WTC11 (cell line): ENCODE measurements at regions not wholly inside any gene's neighbourhood (a gene's known extent, or its start where the extent isn't known, plus 50 kb on each side); places are given as distances from the start of the nearest gene placed in this dataset.

Experiments used
- ATAC-seq: fragments of 200-7000 bp; cut with Tn5 transposase; 2 replicates; pipeline ENCODE4 v1.10.0; 2021; ENCODE audit warnings: mild to moderate bottlenecking, moderate library complexity
- CTCF ChIA-PET: fragments of 300-600 bp; sonication (Branson Sonifier 250); formaldehyde crosslinking; loops from one replicate; lab custom pipeline; 2021; ENCODE audit warnings: antibody characterized with exemption; lab: Charles Lee
- POLR2A ChIA-PET: fragments of 350-600 bp; sonication (Branson Sonifier 250); formaldehyde crosslinking; loops from one replicate; lab custom pipeline; 2021; ENCODE audit warnings: antibody characterized with exemption; lab: Charles Lee
- DNase-seq: peaks from one replicate; pipeline ENCODE4 v3.0.0; 2021; ENCODE audit warnings: low spot score
- H3K27ac Mint-ChIP-seq: 2 replicates; pipeline ENCODE4 v1.8.0; 2021; ENCODE audit warnings: mixed read lengths
- H3K27me3 Mint-ChIP-seq: 2 replicates; pipeline ENCODE4 v1.8.0; 2021; ENCODE audit warnings: low read depth, mild to moderate bottlenecking, moderate library complexity, mixed read lengths
- H3K36me3 Mint-ChIP-seq: 2 replicates; pipeline ENCODE4 v1.8.0; 2021; ENCODE audit warnings: mixed read lengths
- H3K4me1 Mint-ChIP-seq: 2 replicates; pipeline ENCODE4 v1.8.0; 2022; ENCODE audit warnings: mixed read lengths
- H3K4me3 Mint-ChIP-seq: 2 replicates; pipeline ENCODE4 v1.8.0; 2021; ENCODE audit warnings: mild to moderate bottlenecking, moderate library complexity, mixed read lengths
- H3K9me3 Mint-ChIP-seq: 2 replicates; pipeline ENCODE4 v1.8.0; 2021; ENCODE audit warnings: mixed read lengths
- AFF4 ChIP-seq: sonication (generic); formaldehyde crosslinking; IDR thresholded peaks from 2 replicates; pipeline ENCODE4 v1.8.1; 2023; ENCODE audit warnings: mild to moderate bottlenecking, missing genetic modification reagents, borderline replicate concordance
- CREB1 ChIP-seq: sonication (generic); formaldehyde crosslinking; IDR thresholded peaks from 2 replicates; pipeline ENCODE4 v1.8.0; 2023; ENCODE audit warnings: mild to moderate bottlenecking, missing genetic modification reagents
- CTCF ChIP-seq: fragments of 200-600 bp; IDR thresholded peaks from 2 replicates; pipeline ENCODE4 v1.8.0; 2022; ENCODE audit warnings: antibody characterized with exemption
- FOXP1 ChIP-seq: sonication (generic); formaldehyde crosslinking; IDR thresholded peaks from 2 replicates; pipeline ENCODE4 v1.8.0; 2022; ENCODE audit warnings: missing genetic modification reagents, mild to moderate bottlenecking, moderate library complexity, borderline replicate concordance
- FOXP4 ChIP-seq: sonication (generic); formaldehyde crosslinking; IDR thresholded peaks from 2 replicates; pipeline ENCODE4 v1.8.0; 2022; ENCODE audit warnings: mild to moderate bottlenecking, missing genetic modification reagents
- NR1H2 ChIP-seq: sonication (generic); formaldehyde crosslinking; IDR thresholded peaks from 2 replicates; pipeline ENCODE4 v1.9.0; 2021; ENCODE audit warnings: mild to moderate bottlenecking, moderate library complexity, missing genetic modification reagents
- OVOL2 ChIP-seq: fragments of 250-450 bp; sonication (Bioruptor Pico); IDR thresholded peaks from 2 replicates; pipeline ENCODE4 v1.9.0; 2021; ENCODE audit warnings: mild to moderate bottlenecking, borderline replicate concordance
- PREB ChIP-seq: sonication (generic); formaldehyde crosslinking; IDR thresholded peaks from 2 replicates; pipeline ENCODE4 v1.8.1; 2022; ENCODE audit warnings: mild to moderate bottlenecking, missing genetic modification reagents, moderate library complexity, borderline replicate concordance
- PRRX2 ChIP-seq: fragments of 250-450 bp; sonication (Bioruptor Pico); IDR thresholded peaks from 2 replicates; pipeline ENCODE4 v1.8.0; 2021; ENCODE audit warnings: mild to moderate bottlenecking
- TCF7 ChIP-seq: sonication (generic); formaldehyde crosslinking; IDR thresholded peaks from 2 replicates; pipeline ENCODE4 v1.8.0; 2022; ENCODE audit warnings: mild to moderate bottlenecking, low read depth, missing genetic modification reagents, moderate library complexity
- TEAD4 ChIP-seq: sonication (generic); formaldehyde crosslinking; IDR thresholded peaks from 2 replicates; pipeline ENCODE4 v1.8.0; 2022; ENCODE audit warnings: mild to moderate bottlenecking, missing genetic modification reagents
- ZMAT4 ChIP-seq: fragments of 250-450 bp; sonication (Bioruptor Pico); IDR thresholded peaks from 2 replicates; pipeline ENCODE4 v1.9.0; 2021; ENCODE audit warnings: mild to moderate bottlenecking
- ZNF138 ChIP-seq: sonication (generic); formaldehyde crosslinking; conservative IDR thresholded peaks from 2 replicates; pipeline ENCODE4 v1.8.1; 2022; ENCODE audit warnings: mild to moderate bottlenecking, moderate library complexity, missing genetic modification reagents
- ZNF281 ChIP-seq: sonication (generic); formaldehyde crosslinking; IDR thresholded peaks from 2 replicates; pipeline ENCODE4 v1.8.0; 2023; ENCODE audit warnings: mild to moderate bottlenecking, missing genetic modification reagents
- ZNF396 ChIP-seq: fragments of 250-450 bp; sonication (Bioruptor Pico); IDR thresholded peaks from 2 replicates; pipeline ENCODE4 v1.8.0; 2021; ENCODE audit warnings: mild to moderate bottlenecking, moderate library complexity, borderline replicate concordance
- ZNF532 ChIP-seq: fragments of 250-450 bp; sonication (Bioruptor Pico); IDR thresholded peaks from 2 replicates; pipeline ENCODE4 v1.9.0; 2021; ENCODE audit warnings: mild to moderate bottlenecking, borderline replicate concordance

- ATAC-seq (no peak), DNase-seq (no peak)
- H3K4me1 Mint-ChIP-seq: 0 out of 2 replicates have a peak, but pooled peaks cover 3% of the 10 kb centered on the region
- POLR2A ChIA-PET: no interaction called here
- no peak overlapping the region for H3K4me3 Mint-ChIP-seq
- no peaks in the 10 kb centered on the region for H3K36me3 Mint-ChIP-seq
- TF ChIP-seq FOXP1 (CRISPR knock-in tag) (no peak), CTCF (no peak), ZNF532 (no peak), ZNF396 (CRISPR knock-in tag) (no peak), ZNF138 (CRISPR knock-in tag) (no peak), TCF7 (no peak), TEAD4 (CRISPR knock-in tag) (no peak), NR1H2 (no peak), OVOL2 (CRISPR knock-in tag) (no peak), PREB (CRISPR knock-in tag) (no peak), CREB1 (no peak), ZMAT4 (CRISPR knock-in tag) (no peak), FOXP4 (no peak), ZNF281 (CRISPR knock-in tag) (no peak), PRRX2 (CRISPR knock-in tag) (no peak), AFF4 (CRISPR knock-in tag) (no peak)
- CTCF ChIA-PET: interaction anchor here (0.6 kb wide), 1 partner anchor 116 kb away, joined by 3 read pairs; no protein-coding TSS in a partner anchor
- no peaks in the 10 kb centered on the region; the same call in 1 of the 2 replicates for H3K27me3 Mint-ChIP-seq
- H3K9me3 Mint-ChIP-seq: 0 out of 2 replicates have a peak, but pooled peaks cover 6% of the 10 kb centered on the region
- no peak overlapping the region for H3K27ac Mint-ChIP-seq
Observed at GRCh38 chr16:61146429-61146828, 889.8 kb downstream of the CDH8 start.
